Smooth muscle cell (in vitro differentiated cells): ENCODE measurements at regions not wholly inside any gene's neighbourhood (a gene's known extent, or its start where the extent isn't known, plus 50 kb on each side); places are given as distances from the start of the nearest gene placed in this dataset.

Experiments used
- DNase-seq: peaks from one replicate; lab custom pipeline; 2025; ENCODE audit not compliant: unreplicated experiment; lab: John Stamatoyannopoulos, UW
- H2AFZ ChIP-seq: fragments of 200-600 bp; sonication (generic); 2 replicates; pipeline ENCODE4 v1.6.0; 2016; ENCODE audit warnings: antibody characterized with exemption, low read depth, mild to moderate bottlenecking
- H3F3A ChIP-seq: fragments of 200-600 bp; sonication (generic); 2 replicates; pipeline ENCODE4 v1.6.0; 2017; ENCODE audit warnings: antibody characterized with exemption, low read depth
- H3K27ac ChIP-seq: fragments of 200-600 bp; sonication (generic); 2 replicates; pipeline ENCODE4 v1.5.1; 2016; ENCODE audit warnings: low read depth, mild to moderate bottlenecking
- H3K27me3 ChIP-seq: fragments of 200-600 bp; sonication (generic); 2 replicates; pipeline ENCODE4 v1.6.1; 2016; ENCODE audit warnings: low read depth, mild to moderate bottlenecking
- H3K36me3 ChIP-seq: fragments of 200-600 bp; sonication (generic); 2 replicates; pipeline ENCODE4 v1.5.1; 2016; ENCODE audit warnings: low read depth
- H3K4me1 ChIP-seq: fragments of 200-600 bp; sonication (generic); 2 replicates; pipeline ENCODE4 v1.5.1; 2016; ENCODE audit warnings: low read depth
- H3K4me2 ChIP-seq: fragments of 200-600 bp; sonication (generic); 2 replicates; pipeline ENCODE4 v1.6.0; 2016; ENCODE audit warnings: mild to moderate bottlenecking
- H3K4me3 ChIP-seq: fragments of 200-600 bp; sonication (generic); 2 replicates; pipeline ENCODE4 v1.5.1; 2016; ENCODE audit warnings: mild to moderate bottlenecking
- H3K79me2 ChIP-seq: fragments of 200-600 bp; sonication (generic); 2 replicates; pipeline ENCODE4 v1.6.0; 2016; ENCODE audit warnings: low read depth, mild to moderate bottlenecking
- H3K9ac ChIP-seq: fragments of 200-600 bp; sonication (generic); 2 replicates; pipeline ENCODE4 v1.6.0; 2016; ENCODE audit warnings: low read depth
- H3K9me3 ChIP-seq: fragments of 200-600 bp; sonication (generic); replicated peaks from 2 replicates; pipeline ENCODE4 v1.5.1; 2016; ENCODE audit warnings: low read depth
- H4K20me1 ChIP-seq: fragments of 200-600 bp; sonication (generic); 2 replicates; pipeline ENCODE4 v1.6.0; 2016; ENCODE audit warnings: low read depth
- CTCF ChIP-seq: fragments of 200-600 bp; sonication (generic); IDR thresholded peaks from 2 replicates; pipeline ENCODE4 v1.5.1; 2017; ENCODE audit warnings: borderline replicate concordance, mild to moderate bottlenecking, antibody characterized with exemption; ENCODE audit not compliant: insufficient read depth, poor library complexity, severe bottlenecking
- WGBS: methylation state at CpG from one replicate; pipeline ENCODE4 v1.1.7; 2016; ENCODE audit warnings: low lambda C conversion rate; 5-methylcytosine and 5-hydroxymethylcytosine counted together

- WGBS = 92% methylated on average over 3 of the region's 3 CpGs
- no peak for DNase-seq
- Histone ChIP-seq H3K36me3 (no peaks in the 10 kb centered on the region), H4K20me1 (no peaks in the 10 kb centered on the region), H3K4me1 (peaks cover 12% of the 10 kb centered on the region), H3K9ac (no peak overlapping the region), H3F3A (no peaks in the 10 kb centered on the region), H3K9me3 (no peaks in the 10 kb centered on the region), H3K79me2 (no peaks in the 10 kb centered on the region), H3K4me3 (no peak overlapping the region), H3K27me3 (no peaks in the 10 kb centered on the region), H3K27ac (no peak overlapping the region), H3K4me2 (no peak overlapping the region), H2AFZ (no peak overlapping the region)
- TF ChIP-seq CTCF = no peak
These were observed 914.3 kb upstream of the ARPP21 start for GRCh38 chr3:34724916-34725499.

GRCh38 chr3:34725774-34726173 is 913.6 kb upstream of the ARPP21 start:
- peaks cover 12% of the 10 kb centered on the region for H3K4me1 ChIP-seq
- H3K4me2 ChIP-seq = no peak overlapping the region
- H2AFZ ChIP-seq = no peak overlapping the region
- 38% methylated on average over 2 of the region's 2 CpGs for WGBS
- H3F3A ChIP-seq = no peaks in the 10 kb centered on the region
- H3K9me3 ChIP-seq = no peaks in the 10 kb centered on the region
- H4K20me1 ChIP-seq = no peaks in the 10 kb centered on the region
- no peaks in the 10 kb centered on the region for H3K79me2 ChIP-seq
- no peaks in the 10 kb centered on the region for H3K27me3 ChIP-seq
- H3K36me3 ChIP-seq = no peaks in the 10 kb centered on the region
- DNase-seq = no peak
- H3K4me3 ChIP-seq = no peak overlapping the region
- H3K27ac ChIP-seq = no peak overlapping the region
- no peak for TF ChIP-seq CTCF
- H3K9ac ChIP-seq = no peak overlapping the region

- WGBS = 45% methylated on average over 2 of the region's 2 CpGs
- no peak for TF ChIP-seq CTCF
These were observed 911.6 kb upstream of the ARPP21 start for GRCh38 chr3:34727700-34728099.

GRCh38 chr3:34742151-34742550 is 897.2 kb upstream of the ARPP21 start:
- no peak overlapping the region for H3K9ac ChIP-seq
- no peaks in the 10 kb centered on the region for H3F3A ChIP-seq
- no peaks in the 10 kb centered on the region for H3K4me1 ChIP-seq
- TF ChIP-seq CTCF = no peak
- H3K27me3 ChIP-seq = no peaks in the 10 kb centered on the region
- H3K4me3 ChIP-seq = no peak overlapping the region
- H2AFZ ChIP-seq = no peak overlapping the region
- 86% methylated on average over 1 of the region's 1 CpG for WGBS
- H3K4me2 ChIP-seq = no peak overlapping the region
- DNase-seq = no peak
- no peaks in the 10 kb centered on the region for H3K9me3 ChIP-seq
- no peaks in the 10 kb centered on the region for H3K79me2 ChIP-seq
- no peaks in the 10 kb centered on the region for H4K20me1 ChIP-seq
- no peak overlapping the region for H3K27ac ChIP-seq
- H3K36me3 ChIP-seq = no peaks in the 10 kb centered on the region

More at GRCh38 chr3:34727700-34728099, 911.6 kb upstream of the ARPP21 start:
- H3K79me2 ChIP-seq = no peaks in the 10 kb centered on the region
- no peaks in the 10 kb centered on the region for H3K9me3 ChIP-seq
- DNase-seq = no peak
- no peak overlapping the region for H2AFZ ChIP-seq
- no peak overlapping the region for H3K4me3 ChIP-seq
- H3K27me3 ChIP-seq = no peaks in the 10 kb centered on the region
- no peaks in the 10 kb centered on the region for H4K20me1 ChIP-seq
- no peaks in the 10 kb centered on the region for H3F3A ChIP-seq
- H3K27ac ChIP-seq = no peak overlapping the region
- no peak overlapping the region for H3K9ac ChIP-seq
- no peaks in the 10 kb centered on the region for H3K36me3 ChIP-seq
- H3K4me2 ChIP-seq = no peak overlapping the region
- peaks cover 12% of the 10 kb centered on the region for H3K4me1 ChIP-seq
